ENCODE measurements at regions not wholly inside any gene's neighbourhood (a gene's known extent, or its start where the extent isn't known, plus 50 kb on each side); places are given as distances from the start of the nearest gene placed in this dataset.
"Not testable (repeated sequence)": the region's sequence is repeated elsewhere in the genome, so short reads cannot be mapped to it uniquely, and the experiment has no call there.

- Histone ChIP-seq H3K4me3 (no peak overlapping the region), H3K36me3 (ENCODE audit: insufficient read depth in 1 of 2, low read depth in 1 of 2) (no peaks in the 10 kb centered on the region), H3K27me3 (ENCODE audit: insufficient read depth in 3 of 3, low read length in 2 of 3) (no peaks in the 10 kb centered on the region), H3K27ac (no peak overlapping the region), H3K9me3 (no peaks in the 10 kb centered on the region), H3K4me1 (peaks cover 29% of the 10 kb centered on the region)
- DNase-seq (no peak), ATAC-seq (no peak)
- TF ChIP-seq, protein P1, sequence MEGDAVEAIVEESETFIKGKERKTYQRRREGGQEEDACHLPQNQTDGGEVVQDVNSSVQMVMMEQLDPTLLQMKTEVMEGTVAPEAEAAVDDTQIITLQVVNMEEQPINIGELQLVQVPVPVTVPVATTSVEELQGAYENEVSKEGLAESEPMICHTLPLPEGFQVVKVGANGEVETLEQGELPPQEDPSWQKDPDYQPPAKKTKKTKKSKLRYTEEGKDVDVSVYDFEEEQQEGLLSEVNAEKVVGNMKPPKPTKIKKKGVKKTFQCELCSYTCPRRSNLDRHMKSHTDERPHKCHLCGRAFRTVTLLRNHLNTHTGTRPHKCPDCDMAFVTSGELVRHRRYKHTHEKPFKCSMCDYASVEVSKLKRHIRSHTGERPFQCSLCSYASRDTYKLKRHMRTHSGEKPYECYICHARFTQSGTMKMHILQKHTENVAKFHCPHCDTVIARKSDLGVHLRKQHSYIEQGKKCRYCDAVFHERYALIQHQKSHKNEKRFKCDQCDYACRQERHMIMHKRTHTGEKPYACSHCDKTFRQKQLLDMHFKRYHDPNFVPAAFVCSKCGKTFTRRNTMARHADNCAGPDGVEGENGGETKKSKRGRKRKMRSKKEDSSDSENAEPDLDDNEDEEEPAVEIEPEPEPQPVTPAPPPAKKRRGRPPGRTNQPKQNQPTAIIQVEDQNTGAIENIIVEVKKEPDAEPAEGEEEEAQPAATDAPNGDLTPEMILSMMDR (IDR thresholded peaks at IDR 0.05) = no peak
- WGBS, 3 donors = 93 to 100% (median 98%) methylated on average over 2 of the region's 2 CpGs
- intact Hi-C loops (cut with DNase I) = loop anchor here (5.0 to 10.0 kb wide), 4 partner anchors 158 to 548 kb away; partner anchors contain the start of gene SPRY1 (in 2 of the 2)
Measured at GRCh38 chr4:123653236-123653635, 256.6 kb downstream of the SPRY1 start.

- H3K27ac ChIP-seq; H3K4me3 ChIP-seq; H3K36me3 ChIP-seq (ENCODE audit: insufficient read depth in 1 of 2, low read depth in 1 of 2); ATAC-seq; H3K9me3 ChIP-seq; H3K4me1 ChIP-seq; H3K27me3 ChIP-seq (ENCODE audit: insufficient read depth in 3 of 3, low read length in 2 of 3); DNase-seq: not testable (repeated sequence)
- intact Hi-C loops (cut with DNase I) = loop anchor here (5.0 to 10.0 kb wide), 4 partner anchors 95 to 552 kb away; no protein-coding TSS in a partner anchor
Measured at GRCh38 chr4:123656746-123657294, 260.2 kb downstream of the SPRY1 start.

DNA sequence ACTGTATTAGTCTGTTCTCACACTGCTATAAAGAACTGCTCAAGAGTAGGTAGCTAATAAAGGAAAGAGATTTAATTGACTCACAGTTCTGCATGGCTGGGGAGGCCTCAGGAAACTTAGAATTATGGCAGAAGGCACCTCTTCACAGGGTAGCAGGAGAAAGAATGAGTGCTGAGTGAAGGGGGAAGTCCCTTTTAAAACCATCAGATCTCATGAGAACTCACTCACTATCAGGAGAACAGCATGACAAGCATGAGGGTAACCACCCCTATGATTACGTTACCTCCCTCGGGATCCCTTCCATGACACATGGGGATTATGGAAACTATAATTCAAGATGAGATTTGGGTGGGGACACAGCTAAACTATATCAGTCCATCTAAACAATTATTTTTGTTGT, 261.0 kb downstream of the SPRY1 start:
- WGBS, 3 donors = 86 to 94% (median 87%) methylated on average over 2 of the region's 2 CpGs

GRCh38 chr4:123659262-123659661, 262.7 kb downstream of the SPRY1 start:
- no peak overlapping the region for H3K27ac ChIP-seq
- H3K4me1 ChIP-seq = peaks cover 6% of the 10 kb centered on the region
- no peak overlapping the region for H3K4me3 ChIP-seq
- no peaks in the 10 kb centered on the region for H3K27me3 ChIP-seq (ENCODE audit: insufficient read depth in 3 of 3, low read length in 2 of 3)
- intact Hi-C loops (cut with DNase I) = loop anchor here (5.0 to 10.0 kb wide), 4 partner anchors 97 to 554 kb away; no protein-coding TSS in a partner anchor
- TF ChIP-seq, protein P1 (IDR thresholded peaks at IDR 0.05) = no peak
- no peaks in the 10 kb centered on the region for H3K36me3 ChIP-seq (ENCODE audit: insufficient read depth in 1 of 2, low read depth in 1 of 2)
- no peak for DNase-seq
- ATAC-seq = no peak
- H3K9me3 ChIP-seq = no peaks in the 10 kb centered on the region

More for the DNA sequence above, 261.0 kb downstream of the SPRY1 start:
- intact Hi-C loops (cut with DNase I) = loop anchor here (5.0 to 10.0 kb wide), 4 partner anchors 95 to 553 kb away; no protein-coding TSS in a partner anchor
- not testable (repeated sequence) for H3K9me3 ChIP-seq; H3K27me3 ChIP-seq (ENCODE audit: insufficient read depth in 3 of 3, low read length in 2 of 3); DNase-seq; H3K36me3 ChIP-seq (ENCODE audit: insufficient read depth in 1 of 2, low read depth in 1 of 2); H3K4me1 ChIP-seq; H3K4me3 ChIP-seq; H3K27ac ChIP-seq; ATAC-seq

DNA sequence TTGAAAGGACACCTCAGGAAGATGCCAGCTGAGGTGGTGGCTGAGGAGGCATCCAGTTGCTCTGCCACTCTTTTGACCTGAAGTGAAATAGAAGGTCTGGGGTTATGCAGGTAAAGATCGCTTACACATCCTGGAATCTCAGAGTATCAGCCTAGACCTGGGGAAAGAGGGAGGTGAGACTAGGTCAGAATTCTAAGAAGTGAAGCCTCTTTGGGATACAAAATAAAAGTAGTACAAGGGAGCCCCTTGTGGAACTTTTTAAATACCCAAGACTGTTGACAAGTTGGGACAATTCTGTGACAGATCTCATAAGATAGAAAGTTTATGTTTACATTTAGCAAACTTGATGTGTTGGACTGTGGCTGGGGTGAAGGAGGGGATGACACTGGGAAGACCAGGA, 263.1 kb downstream of the SPRY1 start:
- DNase-seq = no peak
- H3K9me3 ChIP-seq = no peaks in the 10 kb centered on the region
- no peaks in the 10 kb centered on the region for H3K27me3 ChIP-seq (ENCODE audit: insufficient read depth in 3 of 3, low read length in 2 of 3)
- TF ChIP-seq, protein P1 (IDR thresholded peaks at IDR 0.05) = peak; percentile 23
- H3K4me3 ChIP-seq = no peak overlapping the region
- ATAC-seq = peak in 3 of 4 donors; percentile 29 to 60 (median 35)
- no peak overlapping the region for H3K27ac ChIP-seq
- H3K36me3 ChIP-seq (ENCODE audit: insufficient read depth in 1 of 2, low read depth in 1 of 2) = no peaks in the 10 kb centered on the region
- H3K4me1 ChIP-seq = peaks cover 6% of the 10 kb centered on the region
- intact Hi-C loops (cut with DNase I) = loop anchor here (5.0 to 10.0 kb wide), 5 partner anchors 97 to 555 kb away; no protein-coding TSS in a partner anchor
- WGBS, 3 donors = 98 to 100% (median 100%) methylated on average over 1 of the region's 1 CpG

Data from psoas muscle (tissue), 7 donors.